Neural cell (in vitro differentiated cells): ENCODE measurements at regions not wholly inside any gene's neighbourhood (a gene's known extent, or its start where the extent isn't known, plus 50 kb on each side); places are given as distances from the start of the nearest gene placed in this dataset.
"Not testable (repeated sequence)": the region's sequence is repeated elsewhere in the genome, so short reads cannot be mapped to it uniquely, and the experiment has no call there.

ENCODE experiments used
- H2AFZ ChIP-seq: fragments of 200-600, 300-800 bp; sonication (generic), shearing (Covaris generic); 2 replicates; pipeline ENCODE4 v1.6.0; 2014; ENCODE audit warnings: low read depth, mild to moderate bottlenecking, antibody characterized with exemption, low read length, moderate library complexity
- H3F3A ChIP-seq: fragments of 200-600 bp; shearing (Covaris generic); 2 replicates; pipeline ENCODE4 v1.6.1; 2016; ENCODE audit warnings: mild to moderate bottlenecking, moderate library complexity, mixed read lengths, antibody characterized with exemption, low read length; ENCODE audit not compliant: insufficient read depth, poor library complexity, severe bottlenecking
- H3K27ac ChIP-seq: fragments of 200-600, 300-800 bp; sonication (generic), shearing (Covaris generic); 2 replicates; pipeline ENCODE4 v1.5.1; 2014; ENCODE audit warnings: mild to moderate bottlenecking, low read length, moderate library complexity
- H3K27me3 ChIP-seq: fragments of 300-800, 200-600 bp; sonication (generic), shearing (Covaris generic); 2 replicates; pipeline ENCODE4 v1.6.0; 2014; ENCODE audit warnings: mild to moderate bottlenecking, low read depth, low read length, moderate library complexity; ENCODE audit not compliant: insufficient read depth
- H3K36me3 ChIP-seq: fragments of 300-800, 200-600 bp; sonication (generic), shearing (Covaris generic); 2 replicates; pipeline ENCODE4 v1.5.1; 2014; ENCODE audit warnings: mild to moderate bottlenecking, antibody characterized with exemption, low read length, moderate library complexity; ENCODE audit not compliant: insufficient read depth
- H3K4me2 ChIP-seq: fragments of 300-800, 200-600 bp; sonication (generic), shearing (Covaris generic); 2 replicates; pipeline ENCODE4 v1.6.0; 2014; ENCODE audit warnings: mild to moderate bottlenecking, low read length
- H3K4me3 ChIP-seq: fragments of 300-800, 200-600 bp; sonication (generic), shearing (Covaris generic); 2 replicates; pipeline ENCODE4 v1.5.1; 2014; ENCODE audit warnings: mild to moderate bottlenecking, low read length, moderate library complexity
- H3K79me2 ChIP-seq: fragments of 200-600 bp; shearing (Covaris generic); replicated peaks from 2 replicates; pipeline ENCODE4 v1.6.0; 2014; ENCODE audit warnings: mild to moderate bottlenecking, low read length, moderate library complexity; ENCODE audit not compliant: insufficient read depth
- H3K9ac ChIP-seq: fragments of 300-800, 200-600 bp; sonication (generic), shearing (Covaris generic); 2 replicates; pipeline ENCODE4 v1.6.1; 2016; ENCODE audit warnings: mild to moderate bottlenecking, low read length, mixed read lengths
- H3K9me2 ChIP-seq: fragments of 200-600 bp; shearing (Covaris generic); 2 replicates; pipeline ENCODE4 v1.6.1; 2016; ENCODE audit warnings: mild to moderate bottlenecking, low read length, mixed read lengths; ENCODE audit not compliant: insufficient read depth
- H3K9me3 ChIP-seq: fragments of 200-600, 300-800 bp; sonication (generic), shearing (Covaris generic); 2 replicates; pipeline ENCODE4 v1.6.1; 2016; ENCODE audit warnings: mild to moderate bottlenecking, mixed run types, low read length, moderate library complexity, mixed read lengths
- H4K20me1 ChIP-seq: fragments of 200-600 bp; shearing (Covaris generic); 2 replicates; pipeline ENCODE4 v1.6.1; 2016; ENCODE audit warnings: mild to moderate bottlenecking, mixed run types; ENCODE audit not compliant: insufficient read depth
- CTCF ChIP-seq: fragments of 450-650 bp; IDR thresholded peaks from 2 replicates; pipeline ENCODE4 v1.5.1; 2014; ENCODE audit warnings: antibody characterized with exemption, mild to moderate bottlenecking, moderate library complexity; ENCODE audit not compliant: poor library complexity, severe bottlenecking
- EP300 ChIP-seq: fragments of 450-650 bp; conservative IDR thresholded peaks from 2 replicates; pipeline ENCODE4 v1.6.1; 2014; ENCODE audit warnings: antibody characterized with exemption, mild to moderate bottlenecking, moderate library complexity; ENCODE audit not compliant: poor library complexity, severe bottlenecking
- EZH2 ChIP-seq: fragments of 200-600, 300-800 bp; shearing (Covaris generic), sonication (generic); IDR thresholded peaks from 2 replicates; pipeline ENCODE4 v1.6.1; 2014; ENCODE audit warnings: antibody characterized with exemption, low read length, borderline replicate concordance, mild to moderate bottlenecking; ENCODE audit not compliant: insufficient read depth, poor library complexity, severe bottlenecking
- MXI1 ChIP-seq: fragments of 450-650 bp; conservative IDR thresholded peaks from 2 replicates; pipeline ENCODE4 v1.6.1; 2014; ENCODE audit warnings: antibody characterized with exemption, mild to moderate bottlenecking; ENCODE audit not compliant: poor library complexity, severe bottlenecking
- POLR2AphosphoS5 ChIP-seq: IDR thresholded peaks from 2 replicates; pipeline ENCODE4 v1.6.1; 2012
- RAD21 ChIP-seq: fragments of 450-650 bp; conservative IDR thresholded peaks from 2 replicates; pipeline ENCODE4 v1.6.1; 2014; ENCODE audit warnings: antibody characterized with exemption, mild to moderate bottlenecking, moderate library complexity
- REST ChIP-seq: IDR thresholded peaks from 2 replicates; pipeline ENCODE4 v1.6.1; 2012; ENCODE audit warnings: borderline replicate concordance
- SMC3 ChIP-seq: fragments of 450-650 bp; conservative IDR thresholded peaks from 2 replicates; pipeline ENCODE4 v1.6.1; 2014; ENCODE audit warnings: antibody characterized with exemption, mild to moderate bottlenecking, moderate library complexity; ENCODE audit not compliant: poor library complexity
- TAF1 ChIP-seq: IDR thresholded peaks from 2 replicates; pipeline ENCODE4 v1.6.1; 2012; ENCODE audit warnings: low read depth

DNA sequence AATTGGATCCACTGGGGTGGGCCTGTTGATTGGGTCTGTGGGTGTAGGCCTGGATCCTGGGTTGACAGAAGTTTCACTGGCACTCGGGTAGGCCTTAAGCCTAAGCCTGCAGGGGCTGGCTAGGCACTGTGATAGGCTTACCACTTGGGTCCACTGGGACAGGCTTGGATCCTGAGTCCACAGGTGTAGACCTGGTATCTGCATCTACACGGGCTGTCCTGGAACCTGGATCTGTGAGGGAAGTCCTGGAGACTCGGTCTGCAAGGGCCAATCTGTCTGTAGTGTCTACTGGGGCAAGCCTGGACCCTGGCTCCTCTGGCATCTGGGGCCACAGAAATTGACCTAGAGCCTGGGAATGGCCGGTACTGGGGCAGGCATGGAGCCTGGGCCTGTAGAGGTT, 219.0 kb upstream of the NRG3 start:
- no peak overlapping the region for H2AFZ ChIP-seq
- no peak overlapping the region for H3K27ac ChIP-seq
- no peaks in the 10 kb centered on the region for H4K20me1 ChIP-seq
- no peaks in the 10 kb centered on the region for H3K9me2 ChIP-seq
- no peaks in the 10 kb centered on the region for H3K27me3 ChIP-seq
- H3K4me3 ChIP-seq: no peak overlapping the region
- no peaks in the 10 kb centered on the region for H3K79me2 ChIP-seq
- no peaks in the 10 kb centered on the region for H3F3A ChIP-seq
- H3K9me3 ChIP-seq: no peaks in the 10 kb centered on the region
- H3K36me3 ChIP-seq: no peaks in the 10 kb centered on the region
- TF ChIP-seq POLR2AphosphoS5 (no peak), MXI1 (no peak), TAF1 (no peak), SMC3 (no peak), RAD21 (no peak), REST (no peak), CTCF (no peak), EP300 (no peak), EZH2 (no peak)
- no peak overlapping the region for H3K4me2 ChIP-seq
- H3K9ac ChIP-seq: no peak overlapping the region

GRCh38 chr10:81662837-81663236, 212.2 kb upstream of the NRG3 start:
- Histone ChIP-seq H3K36me3 (no peaks in the 10 kb centered on the region), H3K27me3 (no peaks in the 10 kb centered on the region), H3K27ac (no peak overlapping the region), H4K20me1 (no peaks in the 10 kb centered on the region), H3K4me3 (no peak overlapping the region), H3F3A (no peaks in the 10 kb centered on the region), H3K9me3 (no peaks in the 10 kb centered on the region), H3K4me2 (no peak overlapping the region), H3K9me2 (no peaks in the 10 kb centered on the region), H3K9ac (no peak overlapping the region), H2AFZ (no peak overlapping the region), H3K79me2 (no peaks in the 10 kb centered on the region)
- no peak for TF ChIP-seq RAD21
- TF ChIP-seq POLR2AphosphoS5: no peak
- TF ChIP-seq SMC3: no peak
- TF ChIP-seq CTCF: no peak
- no peak for TF ChIP-seq EZH2
- TF ChIP-seq MXI1: no peak
- no peak for TF ChIP-seq REST
- TF ChIP-seq EP300: no peak
- no peak for TF ChIP-seq TAF1

- not testable (repeated sequence) for H3K9me3 ChIP-seq, H3K9me2 ChIP-seq, H3K4me3 ChIP-seq, H4K20me1 ChIP-seq, H3F3A ChIP-seq, H3K4me2 ChIP-seq, H3K79me2 ChIP-seq, H3K27me3 ChIP-seq, H3K9ac ChIP-seq, H3K36me3 ChIP-seq, H3K27ac ChIP-seq, H2AFZ ChIP-seq
Observed at GRCh38 chr10:81664800-81665199, 210.2 kb upstream of the NRG3 start.
